ENCODE measurements at regions not wholly inside any gene's neighbourhood (a gene's known extent, or its start where the extent isn't known, plus 50 kb on each side); places are given as distances from the start of the nearest gene placed in this dataset.

DNA sequence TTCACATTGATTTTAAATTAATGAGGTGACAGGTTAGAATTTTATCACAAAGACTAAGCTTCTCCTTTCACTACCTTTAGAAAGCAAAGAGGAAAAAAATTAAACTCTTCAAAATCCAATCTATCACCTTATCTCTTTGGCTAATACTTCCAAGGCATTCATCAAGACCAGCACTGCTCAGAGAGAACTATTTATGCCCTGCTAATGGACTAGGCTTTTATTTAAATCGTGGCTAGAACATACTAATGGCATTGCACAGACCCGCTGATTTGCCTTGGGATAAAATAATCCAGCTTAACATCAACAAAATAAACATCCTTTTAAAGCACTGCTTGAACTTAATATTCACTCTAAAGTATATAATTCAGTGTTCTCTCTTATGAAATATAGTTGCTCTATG lies 880.4 kb downstream of the HACE1 start:
- TF ChIP-seq, protein P1, sequence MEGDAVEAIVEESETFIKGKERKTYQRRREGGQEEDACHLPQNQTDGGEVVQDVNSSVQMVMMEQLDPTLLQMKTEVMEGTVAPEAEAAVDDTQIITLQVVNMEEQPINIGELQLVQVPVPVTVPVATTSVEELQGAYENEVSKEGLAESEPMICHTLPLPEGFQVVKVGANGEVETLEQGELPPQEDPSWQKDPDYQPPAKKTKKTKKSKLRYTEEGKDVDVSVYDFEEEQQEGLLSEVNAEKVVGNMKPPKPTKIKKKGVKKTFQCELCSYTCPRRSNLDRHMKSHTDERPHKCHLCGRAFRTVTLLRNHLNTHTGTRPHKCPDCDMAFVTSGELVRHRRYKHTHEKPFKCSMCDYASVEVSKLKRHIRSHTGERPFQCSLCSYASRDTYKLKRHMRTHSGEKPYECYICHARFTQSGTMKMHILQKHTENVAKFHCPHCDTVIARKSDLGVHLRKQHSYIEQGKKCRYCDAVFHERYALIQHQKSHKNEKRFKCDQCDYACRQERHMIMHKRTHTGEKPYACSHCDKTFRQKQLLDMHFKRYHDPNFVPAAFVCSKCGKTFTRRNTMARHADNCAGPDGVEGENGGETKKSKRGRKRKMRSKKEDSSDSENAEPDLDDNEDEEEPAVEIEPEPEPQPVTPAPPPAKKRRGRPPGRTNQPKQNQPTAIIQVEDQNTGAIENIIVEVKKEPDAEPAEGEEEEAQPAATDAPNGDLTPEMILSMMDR (IDR thresholded peaks at IDR 0.05; ENCODE audit: low read depth, low read length), result no peak
- TF ChIP-seq EZH2phosphoT487 (IDR thresholded peaks at IDR 0.05; ENCODE audit: low read depth), result no peak
